Endodermal cell (in vitro differentiated cells): ENCODE measurements at regions not wholly inside any gene's neighbourhood (a gene's known extent, or its start where the extent isn't known, plus 50 kb on each side); places are given as distances from the start of the nearest gene placed in this dataset.

Experiments
- DNase-seq: peaks from one replicate; pipeline ENCODE4 v3.0.0-alpha.2; 2017
- H3K27ac ChIP-seq: 2 replicates; pipeline ENCODE4 v1.5.1; 2013; ENCODE audit warnings: mild to moderate bottlenecking, low read depth, low read length, moderate library complexity
- H3K27me3 ChIP-seq: 2 replicates; pipeline ENCODE4 v1.6.1; 2013; ENCODE audit warnings: mild to moderate bottlenecking, low read length, moderate library complexity; ENCODE audit not compliant: insufficient read depth, control insufficient read depth, poor library complexity, severe bottlenecking
- H3K36me3 ChIP-seq: 2 replicates; pipeline ENCODE4 v1.7.0; 2013; ENCODE audit warnings: mild to moderate bottlenecking, low read length, moderate library complexity; ENCODE audit not compliant: control insufficient read depth, insufficient read depth
- H3K4me1 ChIP-seq: one replicate; pipeline ENCODE4 v1.7.0; 2013; ENCODE audit warnings: low read length; ENCODE audit not compliant: control insufficient read depth, insufficient read depth
- H3K4me3 ChIP-seq: 2 replicates; pipeline ENCODE4 v1.5.1; 2013; ENCODE audit warnings: mild to moderate bottlenecking, low read length, moderate library complexity
- H3K9ac ChIP-seq: 2 replicates; pipeline ENCODE4 v1.6.1; 2013; ENCODE audit warnings: mild to moderate bottlenecking, low read length, moderate library complexity; ENCODE audit not compliant: poor library complexity, severe bottlenecking; ENCODE audit errors: extremely low read depth
- H3K9me3 ChIP-seq: 2 replicates; pipeline ENCODE4 v1.6.1; 2013; ENCODE audit warnings: mild to moderate bottlenecking, low read length, moderate library complexity; ENCODE audit not compliant: control insufficient read depth
- H3K27ac Mint-ChIP-seq: 2 replicates; pipeline ENCODE4 v1.8.0; 2020; ENCODE audit warnings: mixed read lengths
- H3K27me3 Mint-ChIP-seq: 2 replicates; pipeline ENCODE4 v1.8.0; 2021; ENCODE audit warnings: mild to moderate bottlenecking, mixed read lengths; ENCODE audit not compliant: insufficient read depth
- H3K36me3 Mint-ChIP-seq: 2 replicates; pipeline ENCODE4 v1.8.0; 2020; ENCODE audit warnings: low read depth, mixed read lengths
- H3K4me1 Mint-ChIP-seq: 2 replicates; pipeline ENCODE4 v1.8.0; 2020; ENCODE audit warnings: mixed read lengths
- H3K4me3 Mint-ChIP-seq: 2 replicates; pipeline ENCODE4 v1.8.0; 2020; ENCODE audit warnings: mild to moderate bottlenecking, moderate library complexity, mixed read lengths
- H3K9me3 Mint-ChIP-seq: 2 replicates; pipeline ENCODE4 v1.8.0; 2020; ENCODE audit warnings: mild to moderate bottlenecking, mixed read lengths
- CTCF ChIP-seq: fragments of 200-600 bp; sonication (generic); conservative IDR thresholded peaks from 2 replicates; pipeline ENCODE4 v1.5.0; 2021; ENCODE audit warnings: antibody characterized with exemption, mild to moderate bottlenecking
- WGBS, 2 experiments: methylation state at CpG; one replicate each; pipeline versions ENCODE4 v1.1.5 to v1.1.7; 2013; ENCODE audit warnings: missing lambda C conversion rate in 2 of 2, mixed read lengths in 1 of 2; ENCODE audit not compliant: insufficient coverage in 1 of 2, insufficient read length in 1 of 2; 5-methylcytosine and 5-hydroxymethylcytosine counted together

- 95 to 96% methylated on average over 12 to 19 of the region's 19 CpGs for WGBS, 2 experiments
- Mint-ChIP-seq H3K4me3 (no peak overlapping the region), H3K36me3 (peaks cover 44% of the 10 kb centered on the region), H3K9me3 (peaks cover 5% of the 10 kb centered on the region), H3K4me1 (no peaks in the 10 kb centered on the region), H3K27me3 (peaks cover 1% of the 10 kb centered on the region), H3K27ac (no peak overlapping the region)
- Histone ChIP-seq H3K27me3 (no peaks in the 10 kb centered on the region), H3K27ac (no peak overlapping the region), H3K9ac (no peak overlapping the region), H3K4me3 (no peak overlapping the region), H3K9me3 (peaks cover 13% of the 10 kb centered on the region), H3K4me1 (no peaks in the 10 kb centered on the region), H3K36me3 (no peaks in the 10 kb centered on the region)
- no peak for DNase-seq
- no peak for TF ChIP-seq CTCF
Observed at GRCh38 chr2:236335696-236336574, 71.7 kb upstream of the ASB18 start.

- no peaks in the 10 kb centered on the region for H3K4me1 Mint-ChIP-seq
- H3K27ac Mint-ChIP-seq = peak overlapping the region; percentile 15
- Histone ChIP-seq H3K9ac (no peak overlapping the region), H3K27ac (no peak overlapping the region), H3K36me3 (no peaks in the 10 kb centered on the region), H3K27me3 (no peaks in the 10 kb centered on the region), H3K4me1 (no peaks in the 10 kb centered on the region), H3K4me3 (no peak overlapping the region), H3K9me3 (peaks cover 13% of the 10 kb centered on the region)
- H3K4me3 Mint-ChIP-seq = no peak overlapping the region
- H3K9me3 Mint-ChIP-seq = peaks cover 5% of the 10 kb centered on the region
- H3K36me3 Mint-ChIP-seq = peaks cover 43% of the 10 kb centered on the region
- no peak for TF ChIP-seq CTCF
- DNase-seq = no peak
- H3K27me3 Mint-ChIP-seq = peaks cover 1% of the 10 kb centered on the region
- 92% methylated on average over 23 to 30 of the region's 30 CpGs for WGBS, 2 experiments
Observed at GRCh38 chr2:236336575-236337464, 72.6 kb upstream of the ASB18 start.

GRCh38 chr2:236337465-236338325 is 73.5 kb upstream of the ASB18 start:
- Histone ChIP-seq H3K9me3 (peaks cover 13% of the 10 kb centered on the region), H3K27me3 (no peaks in the 10 kb centered on the region), H3K36me3 (no peaks in the 10 kb centered on the region), H3K4me1 (no peaks in the 10 kb centered on the region), H3K4me3 (no peak overlapping the region), H3K9ac (no peak overlapping the region), H3K27ac (no peak overlapping the region)
- H3K36me3 Mint-ChIP-seq = peaks cover 43% of the 10 kb centered on the region
- DNase-seq = no peak
- peaks cover 1% of the 10 kb centered on the region for H3K27me3 Mint-ChIP-seq
- H3K9me3 Mint-ChIP-seq = peaks cover 5% of the 10 kb centered on the region
- H3K4me3 Mint-ChIP-seq = no peak overlapping the region
- no peak for TF ChIP-seq CTCF
- no peaks in the 10 kb centered on the region for H3K4me1 Mint-ChIP-seq
- H3K27ac Mint-ChIP-seq = peak overlapping the region; percentile 15
- WGBS, 2 experiments = 95 to 98% methylated on average over 12 to 19 of the region's 19 CpGs
